Fibroblast of skin of back (primary cell): ENCODE measurements at regions not wholly inside any gene's neighbourhood (a gene's known extent, or its start where the extent isn't known, plus 50 kb on each side); places are given as distances from the start of the nearest gene placed in this dataset.
"Not testable (repeated sequence)": the region's sequence is repeated elsewhere in the genome, so short reads cannot be mapped to it uniquely, and the experiment has no call there.

ENCODE experiments used
- DNase-seq: peaks from one replicate; pipeline ENCODE4 v3.0.0-alpha.2; 2013

GRCh38 chr2:175829741-175830140 lies 172.3 kb downstream of the LNPK start:
- no peak for DNase-seq

- no peak for DNase-seq
Observed at GRCh38 chr2:175827856-175828255, 174.2 kb downstream of the LNPK start.

GRCh38 chr2:175824243-175824642 lies 177.8 kb downstream of the LNPK start:
- no peak for DNase-seq

- no peak for DNase-seq
Observed at GRCh38 chr2:175823707-175824073, 178.4 kb downstream of the LNPK start.

GRCh38 chr2:175823002-175823706 lies 178.9 kb downstream of the LNPK start:
- no peak for DNase-seq

GRCh38 chr2:175817221-175817620 lies 184.8 kb downstream of the LNPK start:
- DNase-seq, result no peak

- no peak for DNase-seq
Observed at GRCh38 chr2:175815537-175815936, 186.5 kb downstream of the LNPK start.

- DNase-seq, result no peak
Observed at GRCh38 chr2:175811971-175812370, 190.1 kb downstream of the LNPK start.

GRCh38 chr2:175808858-175809257 lies 193.2 kb downstream of the LNPK start:
- DNase-seq, result no peak

- DNase-seq, result no peak
Observed at GRCh38 chr2:175808078-175808477, 194.0 kb downstream of the LNPK start.

GRCh38 chr2:175807031-175807873 lies 194.8 kb downstream of the LNPK start:
- DNase-seq, result no peak

GRCh38 chr2:175806570-175806969 lies 195.5 kb downstream of the LNPK start:
- no peak for DNase-seq

- DNase-seq, result no peak
Observed at GRCh38 chr2:175806125-175806490, 196.0 kb downstream of the LNPK start.

GRCh38 chr2:175805442-175806124 lies 196.5 kb downstream of the LNPK start:
- no peak for DNase-seq

- DNase-seq, result no peak
Observed at GRCh38 chr2:175804122-175804521, 197.9 kb downstream of the LNPK start.

GRCh38 chr2:175796422-175796821 lies 205.6 kb downstream of the LNPK start:
- not testable (repeated sequence) for DNase-seq

- DNase-seq, result no peak
Observed at GRCh38 chr2:175793648-175794047, 208.4 kb downstream of the LNPK start.

- DNase-seq, result no peak
Observed at GRCh38 chr2:175792881-175793280, 209.2 kb downstream of the LNPK start.

GRCh38 chr2:175792199-175792598 lies 209.9 kb downstream of the LNPK start:
- no peak for DNase-seq

- no peak for DNase-seq
Observed at GRCh38 chr2:175786471-175787124, 215.5 kb downstream of the LNPK start.

GRCh38 chr2:175777337-175777736 lies 224.7 kb downstream of the LNPK start:
- not testable (repeated sequence) for DNase-seq

GRCh38 chr2:175769200-175769599 lies 232.9 kb downstream of the LNPK start:
- peak; percentile 7 for DNase-seq

- peak; percentile 30 for DNase-seq
Observed at GRCh38 chr2:175766880-175767279, 235.2 kb downstream of the LNPK start.
